ENCODE measurements at regions not wholly inside any gene's neighbourhood (a gene's known extent, or its start where the extent isn't known, plus 50 kb on each side); places are given as distances from the start of the nearest gene placed in this dataset.

DNA sequence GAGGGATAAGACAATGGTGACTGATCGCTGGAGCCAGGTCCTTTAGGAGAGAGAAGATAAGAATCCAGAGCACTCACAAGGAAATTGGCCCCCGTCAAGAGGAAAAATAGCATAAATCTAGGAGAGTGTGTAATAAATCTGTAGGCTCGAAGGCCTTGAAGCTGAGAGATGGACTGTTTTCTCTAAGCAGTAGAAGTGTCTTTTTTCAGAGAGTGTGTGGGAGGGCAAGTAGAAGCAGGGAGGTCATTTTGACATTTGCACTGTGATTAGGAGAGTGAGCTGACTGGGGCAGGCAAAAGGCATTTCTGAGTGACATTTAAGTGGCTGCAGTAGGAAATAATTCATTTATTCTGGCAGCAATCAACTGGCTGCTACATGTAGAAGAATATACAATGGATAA is 78.0 kb upstream of the DDHD1 start:
- WGBS, 2 donors, result 32 to 36% methylated on average over 3 of the region's 3 CpGs
- H3K27me3 ChIP-seq, result no peaks in the 10 kb centered on the region
- no peaks in the 10 kb centered on the region for H3K9me3 ChIP-seq
- no peak overlapping the region for H3K27ac ChIP-seq
- TF ChIP-seq, protein P1, sequence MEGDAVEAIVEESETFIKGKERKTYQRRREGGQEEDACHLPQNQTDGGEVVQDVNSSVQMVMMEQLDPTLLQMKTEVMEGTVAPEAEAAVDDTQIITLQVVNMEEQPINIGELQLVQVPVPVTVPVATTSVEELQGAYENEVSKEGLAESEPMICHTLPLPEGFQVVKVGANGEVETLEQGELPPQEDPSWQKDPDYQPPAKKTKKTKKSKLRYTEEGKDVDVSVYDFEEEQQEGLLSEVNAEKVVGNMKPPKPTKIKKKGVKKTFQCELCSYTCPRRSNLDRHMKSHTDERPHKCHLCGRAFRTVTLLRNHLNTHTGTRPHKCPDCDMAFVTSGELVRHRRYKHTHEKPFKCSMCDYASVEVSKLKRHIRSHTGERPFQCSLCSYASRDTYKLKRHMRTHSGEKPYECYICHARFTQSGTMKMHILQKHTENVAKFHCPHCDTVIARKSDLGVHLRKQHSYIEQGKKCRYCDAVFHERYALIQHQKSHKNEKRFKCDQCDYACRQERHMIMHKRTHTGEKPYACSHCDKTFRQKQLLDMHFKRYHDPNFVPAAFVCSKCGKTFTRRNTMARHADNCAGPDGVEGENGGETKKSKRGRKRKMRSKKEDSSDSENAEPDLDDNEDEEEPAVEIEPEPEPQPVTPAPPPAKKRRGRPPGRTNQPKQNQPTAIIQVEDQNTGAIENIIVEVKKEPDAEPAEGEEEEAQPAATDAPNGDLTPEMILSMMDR (IDR thresholded peaks at IDR 0.05), result no peak
- TF ChIP-seq EP300 (IDR thresholded peaks at IDR 0.05) (no peak), POLR2A (IDR thresholded peaks at IDR 0.05) (no peak)
- DNase-seq (ENCODE audit: low spot score in 2 of 2), result no peak
- no peaks in the 10 kb centered on the region for H3K36me3 ChIP-seq
- no peaks in the 10 kb centered on the region for H3K4me1 ChIP-seq
- no peak overlapping the region for H3K4me3 ChIP-seq

DNA sequence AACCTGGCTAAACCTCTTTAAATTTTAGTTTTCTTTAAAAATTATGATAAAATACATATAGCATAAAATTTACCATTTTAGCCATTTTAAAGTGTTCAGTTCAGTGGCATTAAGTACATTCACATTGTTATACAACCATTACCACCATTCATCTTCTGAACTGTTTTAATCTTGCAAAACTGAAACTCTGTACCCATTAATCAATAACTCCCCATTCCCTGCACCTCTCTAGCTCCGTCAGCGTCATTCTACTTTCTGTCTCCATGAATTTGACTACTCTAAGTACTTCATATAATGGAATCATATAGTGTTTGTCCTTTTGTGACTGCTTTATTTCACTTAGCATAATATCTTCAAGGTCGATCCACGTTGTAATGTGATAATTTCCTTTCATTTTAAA is 75.8 kb upstream of the DDHD1 start:
- Histone ChIP-seq H3K9me3 (peaks cover 0 to 6% (median 0%) of the 10 kb centered on the region in 4 donors), H3K36me3 (no peaks in the 10 kb centered on the region), H3K27ac (no peak overlapping the region), H3K27me3 (no peaks in the 10 kb centered on the region), H3K4me3 (no peak overlapping the region), H3K4me1 (no peaks in the 10 kb centered on the region)
- TF ChIP-seq POLR2A (IDR thresholded peaks at IDR 0.05) (no peak), EP300 (IDR thresholded peaks at IDR 0.05) (no peak)
- TF ChIP-seq, protein P1 (IDR thresholded peaks at IDR 0.05), result no peak
- no peak for DNase-seq (ENCODE audit: low spot score in 2 of 2)
- WGBS, 2 donors, result 57 to 71% methylated on average over 4 of the region's 4 CpGs

DNA sequence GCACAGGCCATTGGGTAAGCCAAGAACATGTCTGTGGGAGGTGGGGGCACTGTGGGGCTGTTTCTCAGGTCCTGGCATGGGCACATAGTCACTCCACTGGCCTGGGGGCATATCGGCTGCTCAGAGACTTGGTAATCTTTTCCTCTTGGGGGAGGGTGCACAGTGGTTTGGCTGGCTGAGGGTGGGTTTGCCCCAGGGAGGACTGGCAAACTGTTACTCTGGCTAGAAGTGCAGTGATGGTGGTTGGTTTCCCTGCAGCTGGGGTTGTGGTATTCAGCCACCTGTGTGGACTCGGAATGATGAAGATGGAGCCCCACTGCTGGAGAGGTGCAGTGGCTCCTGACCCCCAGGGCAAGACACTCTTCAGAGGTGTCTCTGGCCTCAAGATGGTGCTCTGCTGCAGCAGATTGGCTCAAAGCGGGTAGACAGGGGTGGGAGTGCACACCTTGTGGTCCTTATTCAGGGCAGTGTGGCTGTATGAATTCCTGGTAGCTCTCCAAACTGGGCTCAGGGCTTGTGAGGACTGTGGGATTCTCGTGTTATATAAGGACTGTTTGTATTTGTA is 74.1 kb upstream of the DDHD1 start:
- 86 to 87% methylated on average over 3 of the region's 4 CpGs for WGBS, 2 donors
- Histone ChIP-seq H3K4me3 (no peak overlapping the region), H3K4me1 (no peaks in the 10 kb centered on the region), H3K27me3 (no peaks in the 10 kb centered on the region), H3K27ac (no peak overlapping the region), H3K9me3 (peaks cover 0 to 6% (median 0%) of the 10 kb centered on the region in 4 donors), H3K36me3 (no peaks in the 10 kb centered on the region)
- no peak for DNase-seq (ENCODE audit: low spot score in 2 of 2)
- TF ChIP-seq, protein P1 (IDR thresholded peaks at IDR 0.05), result no peak
- no peak for TF ChIP-seq POLR2A (IDR thresholded peaks at IDR 0.05)
- no peak for TF ChIP-seq EP300 (IDR thresholded peaks at IDR 0.05)

DNA sequence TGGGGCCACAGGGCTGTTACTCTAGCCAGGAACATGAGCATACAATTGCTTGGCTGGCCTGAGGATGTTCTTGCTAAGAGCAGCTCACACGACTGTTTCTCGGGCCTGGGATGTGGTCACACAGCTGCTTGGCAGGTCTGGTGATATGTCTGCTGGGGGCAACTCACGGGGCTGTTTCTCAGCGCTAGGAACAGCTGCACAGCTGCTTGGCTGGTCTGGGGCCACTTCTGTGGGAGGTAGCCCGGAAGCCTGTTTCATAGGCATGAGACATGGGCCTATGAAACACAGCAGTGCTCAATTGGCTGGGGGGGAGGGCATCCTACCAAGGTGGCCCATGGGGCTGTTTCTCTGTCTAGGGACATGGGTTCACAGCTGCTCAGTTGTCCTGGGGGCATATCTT is 73.4 kb upstream of the DDHD1 start:
- no peaks in the 10 kb centered on the region for H3K4me1 ChIP-seq
- H3K27me3 ChIP-seq, result no peaks in the 10 kb centered on the region
- H3K4me3 ChIP-seq, result no peak overlapping the region
- no peak overlapping the region for H3K27ac ChIP-seq
- no peak for DNase-seq (ENCODE audit: low spot score in 2 of 2)
- peaks cover 0 to 6% (median 0%) of the 10 kb centered on the region in 4 donors for H3K9me3 ChIP-seq
- 57 to 58% methylated on average over 5 of the region's 5 CpGs for WGBS, 2 donors
- no peak for TF ChIP-seq POLR2A (IDR thresholded peaks at IDR 0.05)
- no peak for TF ChIP-seq EP300 (IDR thresholded peaks at IDR 0.05)
- TF ChIP-seq, protein P1 (IDR thresholded peaks at IDR 0.05), result no peak
- no peaks in the 10 kb centered on the region for H3K36me3 ChIP-seq

DNA sequence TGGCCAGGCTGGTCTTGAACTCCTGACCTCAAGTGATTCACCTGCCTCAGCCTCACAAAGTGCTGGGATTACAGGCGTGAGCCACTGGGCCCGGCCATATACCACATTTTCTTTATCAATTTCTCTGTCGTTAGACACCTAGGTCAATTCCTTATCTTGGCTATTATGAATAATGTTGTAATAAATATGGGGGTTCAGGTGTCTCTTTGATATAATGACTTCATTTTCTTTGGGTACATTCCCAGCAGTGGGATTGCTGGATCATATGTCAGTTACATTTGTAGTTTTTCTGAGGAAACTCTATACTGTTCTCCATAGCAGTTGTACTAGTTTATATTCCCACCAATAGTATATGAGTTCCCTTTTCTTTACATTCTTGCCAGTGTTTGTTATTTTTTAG is 67.8 kb upstream of the DDHD1 start:
- peaks cover 0 to 10% (median 3%) of the 10 kb centered on the region in 4 donors for H3K4me1 ChIP-seq
- no peak overlapping the region for H3K27ac ChIP-seq
- no peaks in the 10 kb centered on the region for H3K36me3 ChIP-seq
- no peak overlapping the region for H3K4me3 ChIP-seq
- WGBS, 2 donors, result 78 to 96% methylated on average over 3 of the region's 3 CpGs
- TF ChIP-seq, protein P1 (IDR thresholded peaks at IDR 0.05), result no peak
- no peak for TF ChIP-seq POLR2A (IDR thresholded peaks at IDR 0.05)
- TF ChIP-seq EP300 (IDR thresholded peaks at IDR 0.05), result no peak
- H3K9me3 ChIP-seq, result peaks cover 0 to 6% (median 0%) of the 10 kb centered on the region in 4 donors
- DNase-seq (ENCODE audit: low spot score in 2 of 2), result no peak
- H3K27me3 ChIP-seq, result no peaks in the 10 kb centered on the region
